ENCODE measurements at regions not wholly inside any gene's neighbourhood (a gene's known extent, or its start where the extent isn't known, plus 50 kb on each side); places are given as distances from the start of the nearest gene placed in this dataset.
"Not testable (repeated sequence)": the region's sequence is repeated elsewhere in the genome, so short reads cannot be mapped to it uniquely, and the experiment has no call there.

DNA sequence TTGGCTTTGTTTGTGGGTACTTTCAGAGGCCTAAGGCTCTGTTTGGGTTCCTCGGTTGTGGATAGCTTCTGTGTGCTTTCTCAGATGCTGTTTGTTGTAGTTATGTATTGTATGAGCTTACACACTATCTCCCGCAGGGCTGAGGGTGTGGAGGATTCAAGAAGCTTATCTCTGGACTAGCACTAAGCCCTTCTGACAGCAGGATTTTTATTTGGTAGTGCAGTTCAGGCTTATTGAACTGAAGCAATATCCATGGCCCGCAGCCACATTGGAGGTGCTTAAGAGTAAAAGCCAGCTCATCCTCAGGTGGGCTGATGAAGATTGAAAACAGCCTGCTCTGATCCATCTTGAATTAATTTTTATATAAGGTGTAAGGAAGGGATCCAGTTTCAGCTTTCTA lies 128.2 kb downstream of the RASGEF1B start:
- no peaks in the 10 kb centered on the region for H3K36me3 Mint-ChIP-seq (ENCODE audit: low read depth)
- no peaks in the 10 kb centered on the region for H3K4me1 Mint-ChIP-seq (ENCODE audit: low read depth)
- H3K9me3 Mint-ChIP-seq: no peaks in the 10 kb centered on the region
- H3K27ac Mint-ChIP-seq: no peak overlapping the region
- DNase-seq: no peak
- peaks cover 17% of the 10 kb centered on the region for H3K27me3 Mint-ChIP-seq
- no peak overlapping the region for H3K4me3 Mint-ChIP-seq

DNA sequence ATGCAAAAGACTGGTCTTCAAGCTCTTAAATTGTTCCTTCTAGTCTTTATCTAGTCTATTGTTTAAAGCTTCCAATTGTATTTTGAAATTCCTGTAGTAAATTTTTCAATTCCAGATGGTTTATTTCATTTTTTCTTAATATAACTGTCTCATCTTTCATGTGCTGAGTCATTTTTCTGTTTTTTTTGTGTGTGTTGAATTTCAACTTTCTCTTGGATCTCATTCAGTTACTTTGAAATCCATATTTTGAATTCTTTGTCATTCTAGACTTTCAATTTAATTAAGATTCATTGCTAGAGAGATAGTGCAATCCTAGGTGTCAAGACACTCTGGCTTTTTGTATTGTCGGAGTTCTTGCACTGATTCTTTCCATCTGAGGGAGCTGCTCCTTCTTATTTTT lies 128.0 kb upstream of the PRKG2 start:
- H3K27ac Mint-ChIP-seq: no peak overlapping the region

DNA sequence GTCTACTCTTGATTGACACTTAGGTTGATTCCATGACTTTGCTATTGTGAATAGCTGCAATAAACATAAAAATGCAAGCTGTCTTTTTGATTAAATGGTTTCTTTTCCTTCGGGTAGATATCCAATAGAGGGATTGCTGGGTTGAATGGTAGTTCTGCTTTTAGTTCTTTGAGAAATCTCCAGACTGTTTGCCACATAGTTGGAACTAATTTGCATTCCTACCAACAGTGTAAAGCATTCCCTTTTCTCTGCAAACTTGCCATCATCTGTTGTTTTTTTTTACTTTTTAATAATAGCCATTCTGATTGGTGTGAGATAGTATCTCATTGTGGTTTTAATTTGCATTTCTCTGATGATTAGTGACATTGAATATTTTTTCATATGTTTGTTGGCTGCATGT lies 122.2 kb upstream of the PRKG2 start:
- Mint-ChIP-seq H3K4me3 (no peak overlapping the region), H3K9me3 (no peaks in the 10 kb centered on the region), H3K27me3 (no peaks in the 10 kb centered on the region), H3K27ac (no peak overlapping the region), H3K36me3 (ENCODE audit: low read depth) (no peaks in the 10 kb centered on the region), H3K4me1 (ENCODE audit: low read depth) (no peaks in the 10 kb centered on the region)
- no peak for DNase-seq

More for the DNA sequence above, 128.0 kb upstream of the PRKG2 start:
- H3K4me1 Mint-ChIP-seq (ENCODE audit: low read depth): no peaks in the 10 kb centered on the region
- DNase-seq: no peak
- H3K4me3 Mint-ChIP-seq: no peak overlapping the region
- peaks cover 17% of the 10 kb centered on the region for H3K27me3 Mint-ChIP-seq
- H3K36me3 Mint-ChIP-seq (ENCODE audit: low read depth): no peaks in the 10 kb centered on the region
- no peaks in the 10 kb centered on the region for H3K9me3 Mint-ChIP-seq

DNA sequence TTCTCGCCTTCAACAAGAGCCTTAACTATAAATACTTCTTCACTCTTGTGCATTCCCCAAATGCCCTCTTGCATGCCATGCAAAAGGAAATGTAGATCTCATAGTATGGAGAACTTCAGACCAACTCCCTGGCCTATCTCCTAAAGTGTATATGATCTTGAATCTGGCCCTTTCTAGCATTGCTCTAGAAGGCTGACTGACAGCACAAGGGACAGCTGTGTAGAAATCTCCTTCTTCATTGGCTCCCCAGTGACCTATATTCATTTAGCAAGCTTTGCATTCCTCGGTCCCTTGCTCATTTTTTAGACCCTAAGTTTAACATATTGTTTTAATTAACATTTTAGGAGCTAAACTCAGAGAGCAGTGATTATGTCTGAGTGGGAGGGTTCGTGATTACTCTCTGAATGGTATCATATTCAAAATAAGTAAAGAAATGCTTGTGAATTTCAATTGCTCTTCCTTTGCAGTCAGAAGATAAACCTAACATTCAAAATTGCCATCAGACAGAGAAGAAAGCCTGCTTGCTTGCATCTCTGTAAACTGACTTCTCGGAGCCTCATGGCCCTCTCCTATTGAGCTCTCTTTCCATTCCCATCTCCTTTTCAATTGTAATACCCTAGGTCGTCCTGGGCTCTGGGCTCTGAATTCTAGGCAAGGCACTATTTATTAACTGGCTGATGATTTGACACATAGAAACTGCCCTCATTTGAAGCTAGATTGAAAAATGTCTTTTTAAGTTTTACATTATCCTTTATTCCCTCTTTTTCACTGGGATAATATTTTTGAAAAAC lies 120.3 kb upstream of the PRKG2 start:
- no peaks in the 10 kb centered on the region for H3K27me3 Mint-ChIP-seq

DNA sequence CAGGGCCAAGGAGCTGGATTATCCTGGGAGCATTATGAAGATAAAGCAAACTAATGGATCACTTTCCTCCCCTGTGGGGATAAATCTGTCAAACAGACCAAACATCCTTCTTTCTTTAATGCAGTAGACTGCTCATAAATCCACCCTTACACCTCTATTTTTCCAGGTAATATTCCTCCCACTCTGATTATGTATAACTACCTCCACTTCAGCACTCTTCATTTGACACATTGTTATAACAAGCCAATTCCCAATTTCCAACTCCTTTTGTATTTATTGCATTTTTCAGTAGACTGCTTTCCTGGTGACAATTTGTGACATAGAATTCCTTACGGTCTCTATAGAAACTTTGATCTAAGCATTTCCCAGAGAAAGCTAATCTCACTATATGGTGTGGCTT lies 115.0 kb upstream of the PRKG2 start:
- Mint-ChIP-seq H3K9me3 (no peaks in the 10 kb centered on the region), H3K4me1 (ENCODE audit: low read depth) (no peaks in the 10 kb centered on the region), H3K27me3 (peaks cover 6% of the 10 kb centered on the region), H3K27ac (no peak overlapping the region), H3K36me3 (ENCODE audit: low read depth) (no peaks in the 10 kb centered on the region), H3K4me3 (no peak overlapping the region)
- DNase-seq: no peak

More for the DNA sequence above, 120.3 kb upstream of the PRKG2 start:
- H3K4me1 Mint-ChIP-seq (ENCODE audit: low read depth): no peaks in the 10 kb centered on the region
- DNase-seq: no peak
- no peaks in the 10 kb centered on the region for H3K36me3 Mint-ChIP-seq (ENCODE audit: low read depth)
- no peaks in the 10 kb centered on the region for H3K9me3 Mint-ChIP-seq
- H3K27ac Mint-ChIP-seq: no peak overlapping the region
- no peak overlapping the region for H3K4me3 Mint-ChIP-seq

DNA sequence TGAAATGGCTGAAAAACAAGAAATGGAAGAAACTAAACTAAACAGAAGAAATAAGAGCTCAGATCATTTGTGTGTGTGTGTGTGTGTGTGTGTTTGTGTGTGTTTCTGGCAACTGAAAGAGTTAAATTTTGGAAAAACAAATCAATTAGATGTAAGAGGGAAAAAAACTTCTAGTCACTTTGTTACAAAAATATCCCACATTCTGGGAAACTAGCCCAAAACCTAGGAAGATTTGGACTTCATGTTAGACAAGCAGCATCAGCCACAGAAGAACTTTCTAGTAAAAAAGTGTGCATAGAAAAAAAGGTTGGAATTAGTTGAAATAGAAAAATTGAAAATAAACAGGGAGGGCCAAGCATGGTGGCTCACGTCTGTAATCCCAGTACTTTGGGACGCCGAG lies 111.6 kb upstream of the PRKG2 start:
- Mint-ChIP-seq H3K4me3 (no peak overlapping the region), H3K9me3 (no peaks in the 10 kb centered on the region), H3K27ac (no peak overlapping the region), H3K4me1 (ENCODE audit: low read depth) (no peaks in the 10 kb centered on the region), H3K27me3 (peaks cover 34% of the 10 kb centered on the region), H3K36me3 (ENCODE audit: low read depth) (no peaks in the 10 kb centered on the region)
- DNase-seq: no peak

DNA sequence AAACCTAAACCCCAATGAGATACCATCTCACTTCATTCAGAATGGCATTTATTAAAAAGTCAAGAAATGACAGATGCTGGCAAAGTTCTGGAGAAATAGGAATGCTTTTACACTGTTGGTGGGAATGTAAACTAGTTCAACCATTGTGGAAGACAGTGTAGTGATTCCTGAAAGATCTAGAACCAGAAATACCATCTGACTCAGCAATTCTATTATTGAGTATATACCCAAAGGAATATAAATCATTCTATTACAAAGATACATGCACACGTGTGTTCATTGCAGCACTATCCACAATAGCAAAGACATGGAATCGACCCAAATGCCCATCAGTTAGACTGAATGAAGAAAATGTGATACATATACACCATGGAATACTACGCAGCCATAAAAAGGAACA lies 109.6 kb upstream of the PRKG2 start:
- H3K9me3 Mint-ChIP-seq; H3K4me3 Mint-ChIP-seq; H3K4me1 Mint-ChIP-seq (ENCODE audit: low read depth); DNase-seq; H3K27ac Mint-ChIP-seq; H3K36me3 Mint-ChIP-seq (ENCODE audit: low read depth): not testable (repeated sequence)
- H3K27me3 Mint-ChIP-seq: peaks cover 38% of the 10 kb centered on the region

DNA sequence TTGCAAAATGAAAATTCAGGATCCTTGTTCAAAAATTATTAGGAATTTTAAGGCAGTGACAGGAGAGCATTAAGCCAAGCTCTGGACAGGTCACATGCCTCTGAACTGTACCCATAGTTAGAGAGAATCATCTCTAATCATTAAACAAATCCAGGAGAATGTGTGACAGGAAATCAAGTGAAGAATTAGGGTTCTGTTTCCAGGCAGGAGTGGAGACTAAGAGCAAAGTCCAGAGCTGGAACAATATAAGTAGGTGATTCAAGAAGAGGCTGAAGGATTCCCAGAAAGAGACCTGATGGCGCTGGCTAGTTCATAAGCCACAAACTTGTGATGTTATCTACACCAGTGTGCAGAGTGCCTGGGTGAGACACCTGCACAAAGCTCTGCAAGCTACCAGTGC lies 104.6 kb upstream of the PRKG2 start:
- no peaks in the 10 kb centered on the region for H3K36me3 Mint-ChIP-seq (ENCODE audit: low read depth)
- H3K27me3 Mint-ChIP-seq: peaks cover 42% of the 10 kb centered on the region
- no peak for DNase-seq
- no peak overlapping the region for H3K4me3 Mint-ChIP-seq
- H3K27ac Mint-ChIP-seq: no peak overlapping the region
- no peaks in the 10 kb centered on the region for H3K9me3 Mint-ChIP-seq
- no peaks in the 10 kb centered on the region for H3K4me1 Mint-ChIP-seq (ENCODE audit: low read depth)

DNA sequence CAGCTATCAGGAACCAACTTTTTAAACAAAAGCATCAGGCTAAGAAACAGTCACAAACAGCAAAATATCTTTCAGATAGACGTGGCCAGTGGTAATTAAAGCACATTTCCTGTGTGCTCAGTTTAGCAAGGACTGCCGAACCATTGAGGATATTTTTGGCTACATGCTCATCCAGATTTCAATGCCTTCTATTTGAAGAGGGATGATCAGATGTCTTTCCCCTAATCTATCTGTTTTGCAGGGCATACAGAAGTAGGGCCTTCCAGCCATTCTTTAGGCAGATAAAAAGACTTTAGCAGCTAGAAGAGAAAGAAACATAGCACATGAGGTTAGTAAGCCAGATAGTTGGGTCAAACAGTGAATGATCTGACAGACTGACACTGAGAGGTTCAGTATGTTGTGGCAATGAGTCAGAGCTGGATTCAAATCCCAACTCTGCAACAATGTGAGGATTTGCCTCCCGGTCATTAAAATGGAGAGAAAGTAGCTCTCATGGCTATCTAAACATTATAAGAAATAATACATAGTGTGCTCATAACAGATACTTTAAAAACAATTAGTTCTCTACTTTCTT lies 100.0 kb upstream of the PRKG2 start:
- Mint-ChIP-seq H3K4me3 (no peak overlapping the region), H3K4me1 (ENCODE audit: low read depth) (no peaks in the 10 kb centered on the region), H3K27me3 (peaks cover 20% of the 10 kb centered on the region), H3K9me3 (no peaks in the 10 kb centered on the region), H3K36me3 (ENCODE audit: low read depth) (no peaks in the 10 kb centered on the region), H3K27ac (no peak overlapping the region)
- no peak for DNase-seq

DNA sequence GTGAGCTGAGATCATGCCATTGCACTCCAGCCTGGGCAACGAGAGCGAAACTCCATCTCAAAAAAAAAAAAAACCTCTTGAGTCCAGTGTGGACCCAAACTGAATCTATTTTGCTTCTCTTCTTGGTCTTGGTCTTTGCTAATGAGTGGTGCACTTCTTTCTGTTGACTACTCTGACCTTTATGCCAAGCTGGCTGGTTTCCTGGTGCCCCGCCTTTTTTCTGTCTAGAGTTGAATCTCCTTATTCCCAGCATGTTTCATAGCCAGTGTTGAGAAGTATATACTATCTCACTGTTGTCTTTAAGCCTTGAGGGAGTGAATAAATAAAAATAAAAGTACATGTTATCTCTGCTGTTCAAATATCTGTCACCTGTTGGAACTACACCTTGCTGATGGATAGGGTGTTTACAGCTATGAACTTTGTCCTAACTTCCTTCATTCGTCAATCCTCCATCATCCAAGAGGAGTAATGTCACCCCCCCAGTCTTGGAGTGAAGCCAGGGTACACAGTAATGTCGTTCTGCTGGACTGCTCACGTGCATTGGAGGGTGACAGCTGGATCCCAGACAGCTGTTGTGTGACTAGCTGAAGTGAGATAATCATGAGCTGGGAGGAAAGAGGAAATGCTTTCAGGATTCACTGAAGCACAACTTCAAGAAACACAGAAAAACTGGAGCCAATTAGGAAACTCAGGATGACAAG lies 99.3 kb upstream of the PRKG2 start:
- H3K9me3 Mint-ChIP-seq: no peaks in the 10 kb centered on the region
- H3K4me3 Mint-ChIP-seq: no peak overlapping the region
- H3K27ac Mint-ChIP-seq: no peak overlapping the region
- no peak for DNase-seq
- no peaks in the 10 kb centered on the region for H3K36me3 Mint-ChIP-seq (ENCODE audit: low read depth)
- no peaks in the 10 kb centered on the region for H3K4me1 Mint-ChIP-seq (ENCODE audit: low read depth)
- H3K27me3 Mint-ChIP-seq: peaks cover 15% of the 10 kb centered on the region

DNA sequence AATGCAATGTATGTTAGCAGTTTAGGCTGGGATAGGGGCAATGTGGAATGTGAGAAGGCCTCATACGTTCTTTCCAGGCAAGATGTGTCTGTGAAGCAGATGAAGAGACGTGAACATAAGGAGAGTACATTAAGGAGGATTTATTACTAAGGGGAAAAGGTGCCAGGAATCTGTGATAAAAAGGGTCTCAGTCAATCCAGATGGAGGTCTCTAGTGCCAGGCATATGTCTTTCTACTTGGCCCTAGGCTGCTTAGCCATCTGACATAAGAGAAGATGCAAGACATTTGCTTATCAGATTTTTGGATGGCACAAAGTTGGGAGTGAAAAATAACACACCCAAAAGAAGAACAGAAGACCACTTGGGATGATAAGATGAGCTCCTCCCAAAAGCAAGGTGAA lies 93.0 kb upstream of the PRKG2 start:
- Mint-ChIP-seq H3K4me1 (ENCODE audit: low read depth) (no peaks in the 10 kb centered on the region), H3K27ac (no peak overlapping the region), H3K36me3 (ENCODE audit: low read depth) (no peaks in the 10 kb centered on the region), H3K4me3 (no peak overlapping the region), H3K9me3 (no peaks in the 10 kb centered on the region), H3K27me3 (peaks cover 24% of the 10 kb centered on the region)
- DNase-seq: no peak

DNA sequence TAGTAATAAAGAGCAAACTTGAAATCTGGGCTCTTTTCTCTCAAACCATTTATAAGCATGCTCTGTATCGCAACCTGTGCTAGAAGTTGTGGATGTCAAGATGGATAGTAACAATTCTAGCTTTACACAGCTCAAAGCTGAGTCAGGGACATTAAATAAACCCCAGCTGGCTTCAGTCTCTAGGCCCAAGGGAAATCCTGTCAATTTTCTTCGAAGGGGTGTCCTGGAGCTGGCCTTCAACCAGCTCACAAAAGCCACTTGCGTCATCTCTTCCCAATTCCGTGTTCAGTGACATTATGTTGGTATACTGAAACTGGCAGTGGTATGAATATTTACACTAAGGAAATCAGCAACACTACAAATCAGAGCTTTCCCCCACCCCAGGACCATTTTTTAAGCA lies 89.8 kb upstream of the PRKG2 start:
- no peaks in the 10 kb centered on the region for H3K36me3 Mint-ChIP-seq (ENCODE audit: low read depth)
- no peak for DNase-seq
- H3K4me3 Mint-ChIP-seq: no peak overlapping the region

DNA sequence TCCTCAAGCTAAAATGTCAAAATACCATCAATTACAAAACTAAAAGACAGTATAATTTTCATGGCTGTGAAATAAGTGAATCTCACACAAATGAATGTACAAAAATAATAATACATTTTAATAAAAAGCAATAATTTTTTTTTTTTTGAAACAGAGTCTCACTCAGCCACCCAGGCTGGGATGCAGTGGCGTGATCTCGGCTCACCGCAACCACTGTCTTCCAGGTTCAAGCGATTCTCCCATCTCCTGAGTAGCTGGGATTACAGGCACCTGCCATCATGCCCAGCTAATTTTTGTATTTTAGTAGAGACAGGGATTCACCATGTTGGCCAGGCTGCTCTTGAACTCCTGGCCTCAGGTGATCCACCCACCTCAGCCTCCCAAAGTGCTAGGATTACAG lies 85.3 kb upstream of the PRKG2 start:
- H3K36me3 Mint-ChIP-seq (ENCODE audit: low read depth); DNase-seq: not testable (repeated sequence)

More for the DNA sequence above, 89.8 kb upstream of the PRKG2 start:
- peaks cover 22% of the 10 kb centered on the region for H3K27me3 Mint-ChIP-seq
- H3K4me1 Mint-ChIP-seq (ENCODE audit: low read depth): no peaks in the 10 kb centered on the region
- H3K9me3 Mint-ChIP-seq: no peaks in the 10 kb centered on the region
- no peak overlapping the region for H3K27ac Mint-ChIP-seq

DNA sequence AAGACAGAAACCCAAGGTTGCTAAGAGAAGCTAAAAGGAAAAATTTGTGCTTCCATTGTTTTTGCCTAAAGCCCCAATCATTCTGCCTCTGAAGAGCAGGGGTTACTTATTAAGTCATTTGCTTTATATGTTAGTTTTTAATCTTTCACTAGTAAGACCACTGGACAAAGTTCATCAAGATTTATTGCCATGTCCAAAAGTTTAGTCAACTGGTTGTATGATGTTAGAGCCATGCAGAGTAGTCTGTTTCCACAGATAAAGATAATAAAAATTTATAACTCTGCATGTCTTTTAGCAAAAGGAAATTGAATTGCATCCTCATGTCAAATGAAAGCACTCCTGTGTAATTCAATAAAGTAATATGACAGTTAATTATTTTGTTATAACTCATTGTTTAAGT lies 75.8 kb upstream of the PRKG2 start:
- H3K9me3 Mint-ChIP-seq: no peaks in the 10 kb centered on the region
- peaks cover 6% of the 10 kb centered on the region for H3K27me3 Mint-ChIP-seq
- H3K27ac Mint-ChIP-seq: no peak overlapping the region
- H3K36me3 Mint-ChIP-seq (ENCODE audit: low read depth): no peaks in the 10 kb centered on the region
- H3K4me1 Mint-ChIP-seq (ENCODE audit: low read depth): no peaks in the 10 kb centered on the region
- no peak overlapping the region for H3K4me3 Mint-ChIP-seq
- no peak for DNase-seq

More for the DNA sequence above, 85.3 kb upstream of the PRKG2 start:
- H3K4me3 Mint-ChIP-seq; H3K27ac Mint-ChIP-seq; H3K4me1 Mint-ChIP-seq (ENCODE audit: low read depth): not testable (repeated sequence)
- H3K27me3 Mint-ChIP-seq: peaks cover 15% of the 10 kb centered on the region
- H3K9me3 Mint-ChIP-seq: peaks cover 18% of the 10 kb centered on the region

DNA sequence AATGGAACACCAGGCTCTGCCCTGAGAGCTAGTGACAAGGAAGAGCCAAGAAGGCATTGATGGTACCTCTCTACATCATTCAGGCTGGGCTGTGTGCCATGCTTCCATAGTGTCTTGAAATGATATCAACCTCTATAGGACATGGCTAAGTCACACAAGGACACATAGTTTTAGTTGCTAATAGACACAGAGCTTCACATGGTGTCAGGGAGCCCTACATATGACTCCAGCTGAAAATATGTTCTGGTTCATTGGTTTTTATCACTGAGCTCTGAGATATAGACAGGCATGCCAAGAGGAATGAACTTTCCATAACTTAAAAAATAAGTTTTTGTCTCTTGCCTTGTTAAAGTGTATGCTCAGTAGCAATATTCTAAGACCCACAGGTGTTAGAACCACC lies 72.1 kb upstream of the PRKG2 start:
- H3K36me3 Mint-ChIP-seq (ENCODE audit: low read depth): no peaks in the 10 kb centered on the region
- no peaks in the 10 kb centered on the region for H3K4me1 Mint-ChIP-seq (ENCODE audit: low read depth)
- DNase-seq: no peak
- no peaks in the 10 kb centered on the region for H3K9me3 Mint-ChIP-seq
- no peak overlapping the region for H3K27ac Mint-ChIP-seq
- H3K4me3 Mint-ChIP-seq: no peak overlapping the region
- peaks cover 14% of the 10 kb centered on the region for H3K27me3 Mint-ChIP-seq

Data from activated T-cell treated with anti-CD3 and anti-CD28 coated beads, Interleukin-2, amount 50 U/mL, for 24 hours (primary cell).